GM18508 (cell line): ENCODE measurements at regions not wholly inside any gene's neighbourhood (a gene's known extent, or its start where the extent isn't known, plus 50 kb on each side); places are given as distances from the start of the nearest gene placed in this dataset.
A peak's percentile ranks its signal among the peaks of the same experiment; 100 is the strongest.

Experiments
- ATAC-seq: cut with Tn5 transposase; IDR thresholded peaks from one replicate; pipeline ENCODE4 v1.9.1; 2021; ENCODE audit warnings: moderate number of reproducible peaks; ENCODE audit not compliant: insufficient read depth, unreplicated experiment

DNA sequence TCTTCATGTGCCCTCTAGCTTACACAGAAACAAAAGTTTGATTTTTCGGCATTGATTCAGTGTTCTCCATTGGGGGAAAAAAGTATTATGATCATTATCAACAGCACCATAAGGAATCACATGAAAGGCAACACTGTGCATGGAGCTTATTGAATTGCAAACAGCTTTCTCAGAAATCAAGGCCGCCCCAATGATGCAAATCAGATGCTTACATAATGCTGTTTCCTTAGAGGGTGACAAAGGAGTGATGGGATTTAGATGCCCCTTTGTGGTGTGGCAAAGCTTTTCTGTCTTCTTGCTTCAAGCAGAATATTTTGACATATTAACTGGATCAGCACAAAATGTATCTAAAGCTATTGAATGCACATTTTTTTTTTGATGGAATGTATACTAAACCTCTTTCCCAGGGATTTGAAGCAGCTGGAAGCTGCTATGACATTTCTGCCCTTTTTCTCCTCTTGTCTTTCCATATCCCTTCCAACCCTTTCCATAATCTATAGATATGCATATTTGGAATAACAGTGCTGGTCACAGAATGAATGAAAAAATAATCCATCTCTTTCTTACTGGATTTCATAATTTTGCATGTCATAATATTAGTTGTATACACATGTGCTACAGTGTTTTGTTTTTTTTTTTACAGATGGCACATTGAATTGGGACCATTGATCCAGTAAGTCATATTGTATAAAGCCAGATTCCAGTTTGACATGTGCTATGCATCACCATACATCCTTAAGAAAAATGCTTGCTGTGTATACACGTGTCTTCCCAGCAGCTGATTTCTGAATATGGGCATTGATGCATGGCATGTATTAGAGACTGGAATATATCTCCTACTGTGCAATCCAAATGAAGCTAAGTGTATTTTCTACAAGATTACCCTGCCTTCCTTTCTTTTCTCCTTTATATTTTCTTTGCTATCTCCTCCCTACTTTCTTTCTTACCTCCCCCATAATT, 259.7 kb upstream of the DCN start:
- ATAC-seq = no peak

DNA sequence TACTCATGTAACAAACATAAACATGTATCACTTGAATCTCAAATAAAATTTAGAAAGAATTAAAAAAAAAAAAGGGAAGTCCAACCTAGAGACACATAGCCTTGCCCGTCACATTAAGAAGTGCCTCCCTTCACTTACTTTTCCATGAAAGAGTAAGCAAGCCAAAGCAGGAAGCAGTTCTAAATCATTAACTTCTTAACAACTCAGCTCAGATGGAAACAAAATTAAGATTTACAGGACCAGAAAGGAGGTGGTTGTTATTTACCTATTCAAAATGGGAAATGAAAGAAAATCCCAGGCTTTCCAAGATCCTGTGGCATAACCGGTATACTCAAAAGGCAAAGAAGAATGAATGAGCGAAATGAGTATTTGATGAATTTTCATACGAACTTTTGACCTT, 258.6 kb upstream of the DCN start:
- no peak for ATAC-seq

DNA sequence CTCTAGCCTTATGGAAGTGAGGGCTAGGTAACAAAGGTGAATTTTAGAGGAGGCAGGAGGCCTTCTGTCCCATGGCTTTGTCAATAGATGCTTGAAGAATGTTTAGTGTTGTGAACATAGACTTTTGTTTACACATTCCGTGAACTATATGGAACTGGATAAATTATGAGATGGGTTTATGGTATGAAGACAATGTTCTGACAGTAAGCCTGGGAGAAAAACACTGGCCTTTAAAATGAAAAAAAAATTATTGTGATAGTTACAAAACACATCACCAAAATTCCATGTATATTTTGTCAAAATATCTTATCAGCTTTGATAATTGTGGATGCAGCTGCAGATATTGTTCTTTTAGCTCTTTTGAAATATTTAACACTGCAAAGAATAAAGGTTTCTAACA, 251.5 kb upstream of the DCN start:
- no peak for ATAC-seq

DNA sequence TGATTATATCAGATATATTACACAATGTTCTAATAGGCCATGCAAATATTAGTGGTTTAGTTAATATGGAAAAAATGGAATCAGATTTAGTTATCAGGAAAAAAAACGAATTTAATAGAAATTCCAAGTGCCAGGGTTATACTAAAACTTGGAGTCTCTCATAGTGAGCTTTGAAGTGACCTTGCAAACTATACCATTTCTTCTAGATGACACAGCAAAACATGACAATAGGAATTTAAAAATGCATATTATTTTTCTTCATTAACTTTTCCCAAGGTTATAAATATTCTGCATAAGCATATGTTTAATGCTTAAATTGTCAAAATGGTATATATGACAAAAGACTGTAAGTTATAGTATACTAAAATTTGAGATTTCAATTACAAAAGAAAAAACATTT, 250.1 kb upstream of the DCN start:
- no peak for ATAC-seq

DNA sequence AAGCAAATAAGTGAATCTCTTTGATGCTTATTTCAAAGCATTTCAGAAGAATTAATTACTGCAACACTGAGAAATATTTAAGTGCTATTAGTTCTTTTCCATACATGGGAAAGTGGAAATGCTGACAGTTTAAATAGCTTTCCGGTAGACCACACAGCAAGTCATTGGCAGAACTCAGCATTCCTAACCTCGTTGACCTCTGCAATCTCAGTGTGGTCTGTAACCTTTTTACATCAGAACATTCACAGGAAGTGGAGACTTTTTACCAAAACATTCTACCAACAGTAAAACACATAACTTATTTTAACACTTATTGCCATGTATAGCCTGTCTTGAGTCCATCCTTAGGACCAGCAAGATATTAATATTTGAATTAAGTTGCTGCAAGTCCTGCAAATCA, 249.5 kb upstream of the DCN start:
- ATAC-seq = no peak

DNA sequence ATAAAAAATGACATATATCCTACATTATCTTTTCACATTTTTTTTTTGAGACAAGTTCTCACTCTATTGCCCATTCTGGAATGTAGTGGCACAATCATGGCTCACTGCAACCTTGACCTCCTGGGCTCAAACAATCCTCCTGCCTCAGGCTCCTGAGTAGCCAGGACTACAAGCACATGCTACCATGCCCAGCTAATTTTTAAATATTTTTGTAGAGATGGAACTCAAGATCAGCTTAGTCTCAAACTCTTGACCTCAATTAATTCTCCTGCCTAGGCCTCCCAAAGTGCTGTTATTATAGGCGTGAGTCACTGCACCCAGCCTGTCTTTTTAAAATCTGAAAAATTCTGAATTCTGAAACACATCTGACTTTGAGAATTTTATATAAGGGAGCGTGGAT, 241.9 kb upstream of the DCN start:
- no peak for ATAC-seq

DNA sequence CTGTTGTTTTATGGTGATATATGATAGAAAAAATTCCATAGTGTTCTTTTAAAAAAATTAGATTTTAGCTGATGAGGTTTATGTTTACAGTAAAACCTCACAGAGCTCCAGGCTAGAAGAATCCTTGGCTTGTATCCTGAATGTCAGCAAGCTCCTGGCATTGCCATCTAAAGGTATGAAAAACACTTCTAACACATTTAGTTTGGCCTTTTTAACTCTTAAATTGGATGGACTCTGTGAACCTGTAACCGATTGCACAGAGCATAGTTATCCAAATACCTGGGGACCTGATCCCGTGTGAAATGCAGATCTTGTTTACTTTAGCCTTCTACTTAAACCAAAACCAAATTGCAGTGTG, 241.1 kb upstream of the DCN start:
- ATAC-seq = no peak

DNA sequence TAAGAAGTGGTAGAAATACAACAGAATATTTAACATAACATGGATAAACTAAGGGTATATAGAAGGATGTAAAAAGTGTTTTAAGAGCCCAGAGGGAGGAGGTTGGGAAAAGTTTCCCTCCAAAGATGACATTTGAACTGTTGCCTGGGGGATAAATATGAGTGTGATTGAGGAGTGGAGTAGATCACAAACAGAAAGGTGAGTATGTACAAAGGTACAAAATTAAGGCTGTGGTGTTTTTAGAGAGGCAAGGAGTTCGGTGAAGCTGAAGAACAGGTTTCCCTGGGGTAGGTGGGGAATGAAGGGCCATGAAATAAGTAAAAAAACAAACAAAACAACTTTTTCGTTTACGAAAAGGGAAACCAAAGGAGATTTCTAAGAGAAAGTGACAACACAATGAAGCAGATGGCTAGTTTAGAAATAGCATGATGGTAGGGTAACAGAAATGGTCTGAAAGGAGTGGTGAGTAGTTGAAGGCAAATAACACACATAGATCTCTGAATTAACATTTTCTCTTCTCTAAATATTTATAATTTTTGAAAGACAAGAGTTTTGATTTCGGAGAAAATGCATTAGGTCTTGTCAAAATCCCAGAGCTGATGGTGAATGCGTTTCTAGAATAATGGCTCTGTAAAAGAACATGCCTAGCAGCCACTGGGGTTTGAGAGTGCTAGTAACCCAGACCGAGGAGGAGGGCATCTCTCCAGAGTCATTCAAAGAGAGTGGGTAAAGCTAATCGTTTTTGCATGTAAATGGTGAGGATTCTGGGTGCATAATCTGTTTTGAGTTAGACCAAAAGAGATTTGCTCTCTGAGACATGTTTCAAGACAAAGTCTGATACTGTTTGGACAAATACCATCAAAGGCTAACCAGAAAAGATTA, 240.4 kb upstream of the DCN start:
- ATAC-seq = no peak

DNA sequence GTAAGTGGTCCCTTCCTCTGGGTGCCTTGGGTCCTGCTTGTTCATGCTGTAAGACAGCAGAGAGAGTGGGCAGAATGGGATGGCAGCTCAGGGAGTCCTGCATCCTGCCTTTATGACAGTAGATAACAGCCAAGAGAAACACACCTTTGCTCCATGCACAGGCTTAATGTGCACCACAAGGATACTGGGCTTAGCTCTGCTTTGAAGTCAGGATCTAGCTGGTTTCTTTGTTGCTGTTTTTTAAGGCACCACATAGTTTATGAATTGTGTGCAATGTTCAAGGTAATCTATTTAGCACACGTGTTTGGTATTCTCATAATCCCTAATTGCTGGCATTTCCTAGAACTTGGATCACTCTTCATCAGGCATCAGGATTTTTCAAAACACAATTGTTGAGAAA, 239.5 kb upstream of the DCN start:
- ATAC-seq = no peak

DNA sequence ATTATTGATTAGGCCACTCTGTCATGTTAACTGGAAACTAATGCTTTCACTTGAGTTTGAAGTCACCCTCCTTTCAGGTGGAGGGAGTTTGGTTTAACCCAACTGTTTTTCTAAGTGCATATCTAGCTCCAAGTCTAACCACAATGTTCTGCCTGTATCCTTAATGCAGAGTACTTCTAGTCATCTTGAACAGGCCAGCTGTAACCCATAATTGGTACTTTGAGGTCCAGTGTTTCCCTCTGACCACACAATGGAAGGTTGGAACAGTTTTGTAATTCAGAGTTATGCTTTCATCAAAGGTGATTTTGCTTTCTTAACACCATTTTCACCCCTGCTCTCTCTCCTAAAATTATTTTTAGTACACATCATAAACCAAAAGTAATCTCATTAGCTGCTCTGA, 237.2 kb upstream of the DCN start:
- no peak for ATAC-seq

DNA sequence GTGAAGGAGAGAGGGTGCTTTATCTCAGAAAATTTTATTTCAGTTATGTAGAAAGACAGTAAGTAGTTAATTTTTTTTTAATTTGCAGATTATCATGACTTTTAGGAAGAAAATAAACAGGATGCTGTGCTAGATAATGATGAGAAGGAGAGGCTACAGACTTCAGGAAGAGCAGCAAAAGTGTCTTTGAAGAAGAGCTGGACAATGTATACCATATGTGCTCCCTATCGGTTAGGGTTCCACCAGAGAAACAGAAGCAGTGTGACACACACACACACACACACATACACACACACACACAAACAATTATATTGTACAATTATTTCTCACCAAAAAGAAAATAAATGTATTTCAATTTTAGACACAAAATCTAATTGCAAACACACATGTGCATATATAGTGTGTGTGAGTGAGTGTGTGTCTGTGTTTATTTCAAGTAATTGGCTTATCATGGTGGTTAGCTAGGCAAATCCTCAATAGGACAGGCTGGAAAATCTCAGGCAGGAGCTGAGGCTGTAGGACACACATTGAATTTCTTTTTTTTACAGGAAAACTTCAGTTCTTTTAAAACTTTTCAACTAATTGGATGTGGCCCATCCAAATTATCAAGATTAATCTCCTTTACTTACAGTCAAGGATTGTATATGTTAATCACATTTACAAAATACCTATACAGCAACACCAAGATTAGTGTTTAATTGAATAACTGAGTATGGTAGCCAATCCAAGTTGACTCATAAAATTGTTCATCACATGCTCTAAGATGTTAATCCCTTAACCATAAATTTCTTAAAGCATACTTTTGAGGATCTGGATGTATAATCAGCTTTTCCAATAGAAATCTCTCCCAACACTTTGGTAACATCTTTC, 235.8 kb upstream of the DCN start:
- no peak for ATAC-seq

DNA sequence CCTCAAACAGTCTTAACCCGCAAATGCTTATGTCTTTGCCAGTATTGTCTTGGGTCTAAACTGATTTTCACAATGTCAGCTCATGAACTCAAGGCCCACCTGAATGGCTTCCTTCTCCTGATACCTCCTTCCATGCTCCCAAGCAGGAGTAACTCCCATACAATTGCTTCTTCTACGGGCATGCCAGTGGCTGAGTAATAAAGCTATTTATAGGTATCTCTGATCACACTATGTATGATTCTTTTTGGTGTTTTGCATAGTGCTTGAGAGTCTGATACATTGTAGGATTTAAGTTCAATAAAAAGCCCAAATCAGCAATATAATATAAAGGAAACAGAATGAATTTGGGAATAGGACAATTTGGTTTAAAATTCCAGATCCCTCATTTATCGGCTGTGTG, 235.0 kb upstream of the DCN start:
- ATAC-seq = no peak

DNA sequence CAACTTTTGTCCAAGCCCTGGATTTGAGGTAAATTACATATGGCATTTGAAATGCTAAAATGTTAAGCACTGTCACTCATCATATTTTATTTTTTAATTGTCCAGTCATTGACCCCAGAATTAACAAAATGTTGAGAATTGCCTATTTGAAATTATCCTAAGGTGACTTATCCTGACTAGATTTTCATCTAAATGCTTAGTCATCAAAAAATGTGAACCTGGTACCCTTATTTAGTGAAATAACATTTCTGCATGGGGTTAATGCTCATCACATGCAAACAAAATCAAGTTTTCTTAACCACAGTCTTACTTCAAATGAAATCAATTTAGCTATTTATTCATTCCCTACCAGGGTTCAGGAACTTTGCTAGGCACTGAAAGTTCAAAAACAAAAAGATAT, 232.0 kb upstream of the DCN start:
- ATAC-seq = no peak

DNA sequence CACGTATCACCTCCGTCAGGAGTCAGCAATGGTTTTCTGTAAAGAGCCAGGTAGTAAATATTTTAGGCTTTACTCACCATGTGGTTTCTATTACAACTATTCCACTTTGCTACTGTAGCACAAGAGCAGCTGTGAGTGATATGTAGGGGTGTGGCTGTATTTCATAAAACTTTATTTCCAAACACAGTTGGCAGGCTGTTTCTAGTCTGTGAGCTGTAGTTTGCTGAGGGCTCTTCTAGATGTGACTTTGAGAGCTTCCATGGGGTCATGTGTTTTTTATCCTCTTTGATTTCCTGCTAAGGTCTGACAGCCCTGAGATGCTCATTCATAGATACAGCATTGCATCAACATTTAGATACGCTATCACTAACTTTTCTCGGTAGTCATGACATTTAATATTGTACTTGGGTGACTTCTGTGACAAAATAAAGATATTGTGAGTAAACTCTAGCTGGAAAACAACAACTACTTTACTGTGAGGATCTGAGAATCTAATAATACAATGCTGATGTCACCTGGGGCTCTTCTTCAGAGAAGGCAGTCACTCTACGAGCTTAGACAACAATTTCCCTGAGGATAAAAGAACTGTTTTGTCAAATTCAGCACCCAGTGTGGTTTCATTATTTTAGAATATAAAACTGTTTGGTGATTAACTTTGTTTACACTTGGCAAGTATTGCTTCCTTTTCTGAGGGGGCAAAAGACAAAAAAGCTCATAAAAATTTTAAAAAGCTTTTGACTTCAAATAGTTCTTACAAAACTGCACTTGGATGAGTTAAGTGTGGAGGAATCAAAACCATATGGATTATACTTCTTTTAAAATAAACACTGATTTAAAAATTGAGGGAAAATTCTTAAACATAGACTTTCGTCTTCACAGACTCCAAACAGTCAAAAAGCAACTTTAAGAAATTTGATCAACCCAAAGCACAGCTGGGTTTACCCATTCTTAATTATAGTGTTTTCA, 231.2 kb upstream of the DCN start:
- ATAC-seq = no peak

DNA sequence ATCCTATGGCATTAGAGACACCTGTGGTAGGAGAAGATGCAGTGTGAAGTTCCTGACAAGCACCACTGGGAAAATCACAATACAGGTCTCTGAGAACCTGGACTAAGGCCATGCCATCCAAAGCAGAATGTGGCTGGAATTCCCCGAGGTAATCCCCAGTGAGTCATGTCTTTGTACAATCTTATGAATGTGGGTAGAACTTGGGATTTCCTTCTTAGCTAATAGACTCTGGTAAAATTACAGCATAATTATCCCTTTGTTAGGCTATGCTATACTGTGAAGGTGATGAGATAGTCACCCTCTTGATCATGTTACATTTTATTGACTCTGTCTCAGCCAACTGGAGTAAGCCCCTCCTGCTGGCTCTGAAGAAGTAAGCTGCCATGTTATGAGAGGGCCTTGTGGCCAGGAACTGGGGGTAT, 224.3 kb upstream of the DCN start:
- peak; percentile 52 for ATAC-seq

DNA sequence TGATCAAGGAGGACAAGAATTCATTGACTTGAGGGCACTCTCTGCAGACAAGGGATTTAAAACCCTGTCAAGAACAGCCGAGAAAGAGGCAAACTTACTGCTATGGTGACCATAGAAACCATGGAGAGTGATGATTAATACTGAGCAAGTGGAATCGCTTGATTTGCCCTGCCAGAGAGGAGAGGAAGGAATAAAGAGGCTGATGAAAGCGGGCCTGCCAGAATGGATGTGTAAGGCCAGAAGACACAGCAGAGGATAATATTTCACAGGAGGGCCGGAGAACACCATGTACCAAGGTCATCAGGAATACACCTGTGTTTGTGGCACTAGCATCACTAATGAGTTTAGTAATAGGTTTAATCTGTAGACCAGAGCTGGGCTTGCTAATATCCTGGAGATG, 221.8 kb upstream of the DCN start:
- ATAC-seq = no peak

DNA sequence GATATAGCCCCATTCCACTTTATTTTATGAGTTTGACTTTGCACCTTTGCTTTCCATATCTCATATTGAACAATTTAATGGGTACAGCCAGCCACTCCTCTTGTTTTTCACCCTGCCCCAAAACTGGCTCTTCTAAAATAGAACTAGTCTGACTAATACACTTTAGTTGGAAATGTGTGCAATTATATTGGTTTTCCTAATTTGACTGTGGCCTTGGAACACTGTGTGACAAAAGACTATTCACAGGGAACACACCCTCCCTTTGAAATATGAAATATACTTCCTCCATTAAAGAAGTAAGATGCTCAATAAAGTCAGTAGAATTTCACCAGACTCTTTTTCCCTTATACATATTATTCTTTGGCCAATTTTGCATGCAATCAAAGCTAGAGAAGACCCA, 218.6 kb upstream of the DCN start:
- ATAC-seq = no peak

DNA sequence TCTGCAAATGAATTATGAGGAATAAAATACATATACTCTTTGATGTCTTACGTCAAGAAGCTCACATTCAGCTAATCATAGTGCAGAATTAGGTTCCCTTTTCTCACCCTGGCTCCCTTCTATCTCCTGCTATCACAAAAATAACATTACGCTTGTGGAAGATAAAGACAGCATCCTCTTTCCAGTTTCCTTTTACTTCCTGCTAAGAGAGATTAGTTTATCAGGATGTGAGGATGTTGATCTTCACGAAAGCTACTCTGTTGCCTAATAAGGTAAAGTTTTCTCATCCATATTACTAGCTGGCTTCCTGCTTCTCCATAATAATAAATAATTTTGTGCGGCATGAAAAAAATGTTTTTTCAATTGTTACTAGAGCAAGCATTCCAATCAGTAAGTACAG, 217.7 kb upstream of the DCN start:
- no peak for ATAC-seq

DNA sequence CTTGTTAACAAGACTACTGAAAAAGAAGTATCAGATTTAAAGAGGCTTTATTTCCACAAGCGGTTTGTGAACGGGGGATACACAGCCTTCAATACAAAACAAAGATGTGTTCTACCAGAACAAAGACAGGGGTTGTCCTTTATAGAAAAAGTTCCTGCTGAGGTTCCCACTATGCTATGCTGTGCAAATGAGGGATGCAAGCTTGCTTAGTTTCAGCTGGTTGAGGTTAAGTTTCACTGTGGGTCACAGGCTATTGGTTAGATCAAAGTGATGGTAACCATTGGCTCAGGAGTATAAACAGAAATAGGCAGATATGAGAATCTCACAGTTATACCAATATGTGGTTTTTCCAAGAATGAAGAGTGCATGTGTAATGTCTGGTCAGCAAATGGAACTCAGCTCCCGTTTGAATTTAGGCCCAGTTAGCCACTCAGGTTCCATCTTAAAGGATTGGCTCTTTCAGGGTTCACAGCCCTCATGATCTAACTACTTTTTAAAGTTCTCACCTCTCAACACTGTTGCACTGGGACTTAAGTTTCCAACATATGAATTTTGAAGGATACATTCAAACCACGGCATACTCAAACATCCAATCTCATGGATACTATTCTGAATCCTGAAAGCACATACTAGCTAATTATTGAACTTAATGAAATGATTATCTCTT, 215.4 kb upstream of the DCN start:
- ATAC-seq = no peak
